ENCODE measurements at regions not wholly inside any gene's neighbourhood (a gene's known extent, or its start where the extent isn't known, plus 50 kb on each side); places are given as distances from the start of the nearest gene placed in this dataset.
"Not testable (repeated sequence)": the region's sequence is repeated elsewhere in the genome, so short reads cannot be mapped to it uniquely, and the experiment has no call there.

DNA sequence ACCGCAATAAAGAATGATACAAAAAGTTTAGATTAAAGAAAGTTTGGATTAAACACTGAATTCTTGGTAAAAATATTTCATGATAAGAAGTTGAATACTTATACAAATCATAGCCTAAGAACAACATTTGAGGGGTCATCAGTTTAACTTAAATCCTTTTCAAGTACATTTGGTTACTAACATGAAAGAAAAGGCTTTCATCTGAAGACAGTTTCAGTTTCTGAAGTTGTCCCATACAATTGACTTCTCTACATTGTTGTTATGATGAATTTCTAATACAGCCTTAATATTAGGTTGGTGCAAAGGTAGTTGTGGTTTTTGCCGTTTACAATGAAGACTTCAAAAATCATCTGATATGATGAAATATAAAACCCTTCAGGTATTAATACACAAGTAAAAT is 317.5 kb upstream of the MAGI2 start:
- intact Hi-C loops (cut with DNase I) = no loop called here
- Histone ChIP-seq H3K9me3 (peaks cover 0 to 5% (median 0%) of the 10 kb centered on the region in 11 donors), H3K27me3 (no peaks in the 10 kb centered on the region), H3K4me1 (peaks cover 0 to 4% (median 0%) of the 10 kb centered on the region in 9 donors), H3K36me3 (no peaks in the 10 kb centered on the region), H3K27ac (no peak overlapping the region), H3K4me3 (no peak overlapping the region)
- 86 to 88% methylated on average over 2 of the region's 2 CpGs for WGBS, 2 donors
- DNase-seq = no peak
- ATAC-seq = no peak
- TF ChIP-seq, protein P1, sequence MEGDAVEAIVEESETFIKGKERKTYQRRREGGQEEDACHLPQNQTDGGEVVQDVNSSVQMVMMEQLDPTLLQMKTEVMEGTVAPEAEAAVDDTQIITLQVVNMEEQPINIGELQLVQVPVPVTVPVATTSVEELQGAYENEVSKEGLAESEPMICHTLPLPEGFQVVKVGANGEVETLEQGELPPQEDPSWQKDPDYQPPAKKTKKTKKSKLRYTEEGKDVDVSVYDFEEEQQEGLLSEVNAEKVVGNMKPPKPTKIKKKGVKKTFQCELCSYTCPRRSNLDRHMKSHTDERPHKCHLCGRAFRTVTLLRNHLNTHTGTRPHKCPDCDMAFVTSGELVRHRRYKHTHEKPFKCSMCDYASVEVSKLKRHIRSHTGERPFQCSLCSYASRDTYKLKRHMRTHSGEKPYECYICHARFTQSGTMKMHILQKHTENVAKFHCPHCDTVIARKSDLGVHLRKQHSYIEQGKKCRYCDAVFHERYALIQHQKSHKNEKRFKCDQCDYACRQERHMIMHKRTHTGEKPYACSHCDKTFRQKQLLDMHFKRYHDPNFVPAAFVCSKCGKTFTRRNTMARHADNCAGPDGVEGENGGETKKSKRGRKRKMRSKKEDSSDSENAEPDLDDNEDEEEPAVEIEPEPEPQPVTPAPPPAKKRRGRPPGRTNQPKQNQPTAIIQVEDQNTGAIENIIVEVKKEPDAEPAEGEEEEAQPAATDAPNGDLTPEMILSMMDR (IDR thresholded peaks at IDR 0.05) = no peak

GRCh38 chr7:79770063-79770462 is 316.6 kb upstream of the MAGI2 start:
- H3K4me3 ChIP-seq = no peak overlapping the region
- H3K4me1 ChIP-seq = peaks cover 0 to 4% (median 0%) of the 10 kb centered on the region in 9 donors
- H3K27ac ChIP-seq = no peak overlapping the region
- TF ChIP-seq, protein P1 (IDR thresholded peaks at IDR 0.05) = no peak
- H3K9me3 ChIP-seq = peaks cover 0 to 5% (median 0%) of the 10 kb centered on the region in 11 donors
- WGBS, 2 donors = 67 to 82% methylated on average over 2 of the region's 2 CpGs
- intact Hi-C loops (cut with DNase I) = no loop called here
- no peaks in the 10 kb centered on the region for H3K36me3 ChIP-seq
- ATAC-seq = no peak
- no peaks in the 10 kb centered on the region for H3K27me3 ChIP-seq
- DNase-seq = no peak

DNA sequence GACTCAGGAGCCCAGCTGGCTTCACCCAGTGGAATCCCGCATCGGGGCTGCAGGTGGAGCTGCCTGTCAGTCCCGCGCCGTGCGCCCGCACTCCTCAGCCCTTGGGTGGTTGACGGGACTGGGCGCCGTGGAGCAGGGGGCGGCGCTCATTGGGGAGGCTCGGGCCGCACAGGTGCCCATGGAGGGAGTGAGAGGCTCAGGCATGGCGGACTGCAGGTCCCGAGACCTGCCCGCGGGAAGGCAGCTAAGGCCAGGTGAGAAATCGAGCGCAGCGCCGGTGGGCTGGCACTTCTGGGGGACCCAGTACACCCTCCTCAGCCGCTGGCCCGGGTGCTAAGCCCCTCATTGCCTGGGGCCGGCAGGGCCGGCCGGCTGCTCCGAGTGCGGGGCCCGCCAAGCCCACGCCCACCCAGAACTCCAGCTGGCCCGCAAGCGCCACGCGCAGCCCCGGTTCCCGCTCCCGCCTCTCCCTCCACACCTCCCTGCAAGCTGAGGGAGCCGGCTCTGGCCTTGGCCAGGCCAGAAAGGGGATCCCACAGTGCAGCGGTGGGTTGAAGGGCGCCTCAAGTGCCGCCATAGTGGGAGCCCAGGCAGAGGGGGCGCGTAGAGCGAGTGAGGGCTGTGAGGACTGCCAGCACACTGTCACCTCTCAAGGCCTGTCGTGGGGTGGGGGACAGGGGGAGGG is 314.6 kb upstream of the MAGI2 start:
- H3K27ac ChIP-seq; H3K27me3 ChIP-seq; H3K36me3 ChIP-seq; ATAC-seq; DNase-seq; H3K9me3 ChIP-seq; H3K4me1 ChIP-seq; intact Hi-C loops (cut with DNase I): not testable (repeated sequence)
- H3K4me3 ChIP-seq = peak overlapping the region in 2 of 10 donors; percentile 9 to 16
- WGBS, 2 donors = 80 to 84% methylated on average over 38 to 46 of the region's 46 CpGs

DNA sequence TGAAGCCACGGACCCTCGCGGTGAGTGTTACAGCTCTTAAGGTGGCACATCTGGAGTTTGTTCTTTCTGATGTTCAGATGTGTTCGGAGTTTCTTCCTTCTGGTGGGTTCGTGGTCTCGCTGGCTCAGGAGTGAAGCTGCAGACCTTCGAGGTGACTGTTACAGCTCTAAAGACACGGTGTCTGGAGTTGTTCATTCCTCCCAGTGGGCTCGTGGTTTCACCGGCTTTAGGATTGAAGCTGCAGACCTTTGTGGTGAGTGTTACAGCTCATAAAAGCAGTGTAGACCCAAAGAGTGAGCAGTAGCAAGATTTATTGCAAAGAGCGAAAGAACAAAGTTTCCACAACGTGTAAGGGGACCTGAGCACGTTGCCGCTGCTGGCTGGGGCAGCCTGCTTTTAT is 313.7 kb upstream of the MAGI2 start:
- H3K4me1 ChIP-seq; H3K9me3 ChIP-seq; ATAC-seq; H3K27me3 ChIP-seq; DNase-seq; H3K27ac ChIP-seq; intact Hi-C loops (cut with DNase I); H3K36me3 ChIP-seq; H3K4me3 ChIP-seq: not testable (repeated sequence)
- 77 to 86% methylated on average over 14 of the region's 14 CpGs for WGBS, 2 donors

- Histone ChIP-seq H3K36me3 (no peaks in the 10 kb centered on the region), H3K9me3 (peaks cover 0 to 8% (median 0%) of the 10 kb centered on the region in 11 donors), H3K4me3 (no peak overlapping the region), H3K27me3 (no peaks in the 10 kb centered on the region), H3K4me1 (no peaks in the 10 kb centered on the region), H3K27ac (no peak overlapping the region)
- TF ChIP-seq, protein P1 (IDR thresholded peaks at IDR 0.05) = no peak
- ATAC-seq (no peak), DNase-seq (no peak)
- intact Hi-C loops (cut with DNase I) = no loop called here
- WGBS, 2 donors = 24 to 39% methylated on average over 2 of the region's 2 CpGs
These were observed 308.5 kb upstream of the MAGI2 start for GRCh38 chr7:79761876-79762429.

- H3K27ac ChIP-seq; H3K27me3 ChIP-seq; ATAC-seq; H3K36me3 ChIP-seq; H3K4me1 ChIP-seq; DNase-seq; H3K4me3 ChIP-seq; intact Hi-C loops (cut with DNase I): not testable (repeated sequence)
- WGBS, 2 donors = 84 to 85% methylated on average over 8 of the region's 8 CpGs
- peaks cover 0 to 19% (median 0%) of the 10 kb centered on the region in 11 donors for H3K9me3 ChIP-seq
These were observed 297.5 kb upstream of the MAGI2 start for GRCh38 chr7:79750941-79751340.
